UCSD-AML1 (cell line): ENCODE measurements at regions not wholly inside any gene's neighbourhood (a gene's known extent, or its start where the extent isn't known, plus 50 kb on each side); places are given as distances from the start of the nearest gene placed in this dataset.

Experiments
- DNase-seq: peaks from one replicate; lab custom pipeline; 2025; ENCODE audit not compliant: unreplicated experiment; lab: John Stamatoyannopoulos, UW

- DNase-seq, result no peak
These were observed 179.7 kb downstream of the ST6GAL2 start for GRCh38 chr2:106706283-106706682.

GRCh38 chr2:106708209-106708608, 177.8 kb downstream of the ST6GAL2 start:
- no peak for DNase-seq

- no peak for DNase-seq
These were observed 176.7 kb downstream of the ST6GAL2 start for GRCh38 chr2:106709229-106709628.

GRCh38 chr2:106719222-106719621, 166.7 kb downstream of the ST6GAL2 start:
- DNase-seq, result no peak

- DNase-seq, result no peak
These were observed 165.9 kb downstream of the ST6GAL2 start for GRCh38 chr2:106720026-106720425.

GRCh38 chr2:106724301-106724794, 161.6 kb downstream of the ST6GAL2 start:
- DNase-seq, result no peak

- DNase-seq, result no peak
These were observed 151.8 kb downstream of the ST6GAL2 start for GRCh38 chr2:106734165-106734564.

GRCh38 chr2:106735807-106736206, 150.2 kb downstream of the ST6GAL2 start:
- no peak for DNase-seq

GRCh38 chr2:106736221-106736620, 149.7 kb downstream of the ST6GAL2 start:
- DNase-seq, result no peak

GRCh38 chr2:106745468-106745867, 140.5 kb downstream of the ST6GAL2 start:
- no peak for DNase-seq

- DNase-seq, result no peak
These were observed 136.1 kb downstream of the ST6GAL2 start for GRCh38 chr2:106749823-106750222.
